AG09309 (cell line): ENCODE measurements at regions not wholly inside any gene's neighbourhood (a gene's known extent, or its start where the extent isn't known, plus 50 kb on each side); places are given as distances from the start of the nearest gene placed in this dataset.

ENCODE experiments used
- DNase-seq: peaks from one replicate; pipeline ENCODE4 v3.0.0-alpha.2; 2010; ENCODE audit warnings: low read depth
- H3K4me3 ChIP-seq: 2 replicates; pipeline ENCODE4 v1.5.1; 2011; ENCODE audit warnings: mild to moderate bottlenecking, low read depth, low read length, moderate library complexity; ENCODE audit not compliant: control insufficient read depth
- TF ChIP-seq, protein P1 (sequence below): IDR thresholded peaks from 2 replicates; pipeline ENCODE4 v1.5.1; 2011; ENCODE audit warnings: mild to moderate bottlenecking, low read depth, low read length, inconsistent platforms; ENCODE audit not compliant: insufficient read depth, control insufficient read depth; ENCODE audit errors: missing control alignments

DNA sequence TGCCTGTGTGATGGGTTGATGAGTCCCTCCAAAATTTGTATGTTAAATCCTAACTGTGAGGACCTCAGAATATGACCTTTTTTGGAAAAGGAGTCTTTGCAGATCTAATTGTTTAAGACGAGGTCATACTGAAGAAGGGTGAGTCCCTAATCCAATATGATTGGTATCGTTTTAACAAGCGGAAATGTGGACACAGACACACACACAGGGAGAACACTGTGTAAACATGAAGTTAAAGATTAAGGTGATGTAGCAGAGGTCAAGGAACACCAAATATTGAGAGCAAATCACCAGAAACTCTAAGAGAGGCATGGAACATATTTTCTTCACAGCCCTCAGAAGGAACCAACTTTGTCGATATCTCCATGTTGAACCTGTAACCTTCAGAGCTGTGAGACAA is 1106.7 kb downstream of the SLC6A15 start:
- no peak for DNase-seq
- H3K4me3 ChIP-seq: no peak overlapping the region
- TF ChIP-seq, protein P1, sequence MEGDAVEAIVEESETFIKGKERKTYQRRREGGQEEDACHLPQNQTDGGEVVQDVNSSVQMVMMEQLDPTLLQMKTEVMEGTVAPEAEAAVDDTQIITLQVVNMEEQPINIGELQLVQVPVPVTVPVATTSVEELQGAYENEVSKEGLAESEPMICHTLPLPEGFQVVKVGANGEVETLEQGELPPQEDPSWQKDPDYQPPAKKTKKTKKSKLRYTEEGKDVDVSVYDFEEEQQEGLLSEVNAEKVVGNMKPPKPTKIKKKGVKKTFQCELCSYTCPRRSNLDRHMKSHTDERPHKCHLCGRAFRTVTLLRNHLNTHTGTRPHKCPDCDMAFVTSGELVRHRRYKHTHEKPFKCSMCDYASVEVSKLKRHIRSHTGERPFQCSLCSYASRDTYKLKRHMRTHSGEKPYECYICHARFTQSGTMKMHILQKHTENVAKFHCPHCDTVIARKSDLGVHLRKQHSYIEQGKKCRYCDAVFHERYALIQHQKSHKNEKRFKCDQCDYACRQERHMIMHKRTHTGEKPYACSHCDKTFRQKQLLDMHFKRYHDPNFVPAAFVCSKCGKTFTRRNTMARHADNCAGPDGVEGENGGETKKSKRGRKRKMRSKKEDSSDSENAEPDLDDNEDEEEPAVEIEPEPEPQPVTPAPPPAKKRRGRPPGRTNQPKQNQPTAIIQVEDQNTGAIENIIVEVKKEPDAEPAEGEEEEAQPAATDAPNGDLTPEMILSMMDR: no peak

DNA sequence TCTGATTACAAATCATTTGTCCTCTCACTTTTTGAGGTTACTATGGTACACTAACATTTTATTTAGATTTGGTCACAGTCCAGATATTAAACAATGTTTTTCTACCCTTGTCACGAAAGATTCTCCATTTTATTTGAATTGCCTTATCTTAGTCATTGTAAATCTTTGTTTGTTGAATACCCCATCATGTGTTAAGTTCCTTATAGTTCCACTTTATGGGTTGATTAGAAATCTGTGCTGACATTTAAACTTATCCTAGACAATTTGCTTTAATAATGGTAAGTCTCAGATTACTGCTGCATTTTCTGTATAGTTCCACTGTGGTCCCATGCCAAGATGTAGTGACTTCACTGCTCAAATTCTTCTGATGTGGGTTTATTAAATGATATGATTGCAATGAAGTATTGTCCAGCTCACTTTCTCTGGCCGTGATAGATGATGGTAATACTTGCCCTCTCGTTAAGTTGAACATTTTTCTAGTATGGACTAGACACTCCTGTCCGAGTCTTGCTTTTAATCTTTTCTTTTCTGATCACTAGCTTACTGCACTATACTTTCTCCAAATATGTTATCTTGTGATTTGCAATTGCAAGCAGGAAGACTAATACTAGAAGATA is 1107.3 kb downstream of the SLC6A15 start:
- TF ChIP-seq, protein P1: no peak
- H3K4me3 ChIP-seq: no peak overlapping the region
- no peak for DNase-seq

DNA sequence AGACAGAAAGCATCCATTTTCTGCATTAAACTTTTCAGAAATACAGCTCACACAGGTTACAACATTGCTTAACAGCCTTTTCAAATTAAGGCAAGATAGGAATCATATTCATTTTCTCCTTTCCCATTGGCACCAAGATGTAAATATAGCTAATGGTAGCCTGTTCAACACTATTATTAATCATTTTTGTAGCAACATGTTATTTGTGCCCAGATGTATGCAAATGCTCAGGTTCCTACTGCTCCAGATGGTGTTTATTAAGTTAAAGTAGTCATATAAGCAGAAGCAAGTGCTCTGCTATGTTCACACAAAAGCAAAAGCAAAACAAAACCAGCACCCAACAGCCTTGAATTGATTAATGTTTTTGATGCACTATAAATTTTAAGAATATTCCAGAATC is 1110.6 kb downstream of the SLC6A15 start:
- TF ChIP-seq, protein P1: no peak
- DNase-seq: no peak
- H3K4me3 ChIP-seq: no peak overlapping the region

DNA sequence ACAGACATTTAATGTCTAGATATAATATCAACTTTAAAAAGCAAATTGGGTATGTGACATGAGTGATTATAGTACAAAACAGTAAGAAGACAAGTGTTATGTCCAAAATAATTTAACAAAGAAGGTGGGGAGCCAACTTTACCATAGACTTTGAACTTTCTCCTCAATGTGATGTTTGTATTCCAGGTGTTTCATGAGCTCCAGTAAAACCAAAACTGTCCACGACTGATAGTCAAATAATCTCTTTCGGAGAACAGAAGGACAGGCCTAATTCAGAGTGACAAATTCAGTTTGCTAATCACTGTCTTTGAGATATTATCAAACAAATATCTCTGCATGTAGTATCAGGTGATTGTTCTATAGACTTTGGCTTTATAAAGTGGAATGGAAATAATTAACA is 1112.6 kb downstream of the SLC6A15 start:
- H3K4me3 ChIP-seq: no peak overlapping the region
- DNase-seq: no peak
- TF ChIP-seq, protein P1: no peak

DNA sequence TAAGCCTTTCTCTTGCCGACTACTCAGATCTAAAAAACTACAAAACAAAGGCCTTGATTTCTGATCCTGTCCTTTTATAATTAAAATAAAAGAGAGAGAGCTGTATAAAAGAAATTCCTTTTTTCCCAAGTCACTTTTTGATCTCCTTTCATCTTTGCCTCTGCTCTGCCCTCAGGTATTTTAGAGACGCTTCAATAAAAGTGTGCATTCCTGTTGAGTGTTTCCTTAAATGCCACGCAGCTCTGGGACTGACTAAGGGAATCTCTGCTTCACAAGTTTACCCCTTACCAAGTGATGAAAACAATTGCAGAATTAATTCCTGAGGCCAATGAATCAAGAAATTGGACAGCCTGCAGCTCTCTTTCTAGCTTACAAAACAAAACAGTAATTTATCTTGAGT is 1109.8 kb downstream of the TMTC2 start:
- H3K4me3 ChIP-seq: no peak overlapping the region
- DNase-seq: no peak
- TF ChIP-seq, protein P1: no peak

DNA sequence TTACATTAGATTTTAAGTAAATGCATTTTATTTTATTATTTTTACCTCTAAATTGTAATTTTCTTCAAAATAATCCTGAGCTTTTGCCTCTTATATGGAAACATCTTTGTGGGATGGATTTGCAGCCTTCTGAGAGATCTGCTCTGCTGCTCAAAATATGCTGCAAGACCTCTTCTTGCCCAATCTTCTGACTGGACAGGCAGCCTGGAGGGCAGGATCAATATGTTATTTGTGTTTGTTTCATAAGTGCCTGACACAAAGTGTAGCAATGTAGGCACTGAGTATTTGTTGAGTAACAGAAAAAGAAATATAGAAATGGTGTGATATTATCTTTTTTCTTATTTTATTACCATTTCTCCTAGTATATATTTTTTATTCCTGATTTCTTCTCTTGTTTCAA is 1106.9 kb downstream of the TMTC2 start:
- TF ChIP-seq, protein P1: no peak
- DNase-seq: no peak
- no peak overlapping the region for H3K4me3 ChIP-seq

DNA sequence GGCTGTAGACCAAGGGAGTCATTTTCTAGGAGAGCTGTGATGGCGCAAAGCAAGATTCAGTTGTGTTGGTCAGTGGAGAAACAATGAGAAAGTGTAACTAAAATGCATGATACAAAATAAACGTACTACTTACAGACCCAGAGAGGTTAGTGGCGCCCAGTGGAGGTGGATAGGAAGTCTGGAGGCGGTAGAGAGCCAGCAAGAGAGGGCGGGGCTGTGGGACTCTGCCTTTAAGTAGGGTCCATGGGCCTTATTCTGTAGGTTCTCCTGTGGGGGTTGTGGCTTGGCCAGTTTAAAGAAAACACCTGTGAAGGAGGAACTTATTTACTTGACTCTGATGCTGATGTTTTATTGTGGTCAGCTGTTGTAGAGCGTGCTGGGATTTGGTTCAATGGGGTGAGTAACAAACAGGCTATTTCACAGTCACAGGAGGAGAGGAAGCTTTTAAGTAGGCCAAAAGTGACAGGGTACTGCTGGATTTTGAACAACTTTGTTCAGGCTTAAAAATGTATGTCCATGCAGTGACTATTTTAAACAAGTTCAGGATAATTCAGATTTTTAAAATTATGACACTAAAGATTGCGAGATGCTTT is 1097.7 kb downstream of the TMTC2 start:
- TF ChIP-seq, protein P1: no peak
- H3K4me3 ChIP-seq: no peak overlapping the region
- DNase-seq: no peak
